ENCODE measurements at regions not wholly inside any gene's neighbourhood (a gene's known extent, or its start where the extent isn't known, plus 50 kb on each side); places are given as distances from the start of the nearest gene placed in this dataset.

GRCh38 chr11:112465433-112466024, 204.9 kb upstream of the PLET1 start:
- no peak for TF ChIP-seq CTCF (IDR thresholded peaks at IDR 0.05)
- no peak for TF ChIP-seq POLR2AphosphoS5 (IDR thresholded peaks at IDR 0.05; ENCODE audit: low read depth, low read length)
- no peak for TF ChIP-seq REST (IDR thresholded peaks at IDR 0.05; ENCODE audit: insufficient read depth in 1 of 2, low read depth in 2 of 2, low read length in 1 of 2)
